CD4-positive, CD25-positive, alpha-beta regulatory T cell (primary cell): ENCODE measurements at regions not wholly inside any gene's neighbourhood (a gene's known extent, or its start where the extent isn't known, plus 50 kb on each side); places are given as distances from the start of the nearest gene placed in this dataset.
A peak's percentile ranks its signal among the peaks of the same experiment; 100 is the strongest.

Source experiments
- ATAC-seq, 2 donors: fragments of 150-1000 bp; cut with Tn5 transposase; one replicate each; pipeline ENCODE4 v1.10.0; 2021; ENCODE audit warnings: low read depth in 2 of 2, moderate number of reproducible peaks in 2 of 2, moderate library complexity in 1 of 2
- DNase-seq, 3 donors: peaks; one replicate each; pipeline versions ENCODE4 v3.0.0 to v3.0.0-alpha.2; 2012 to 2022; ENCODE audit warnings: mixed read lengths in 1 of 3
- H3K27ac ChIP-seq: one replicate; pipeline ENCODE4 v1.7.0; 2013; ENCODE audit warnings: mild to moderate bottlenecking, low read length; ENCODE audit not compliant: insufficient read depth, poor library complexity, severe bottlenecking
- H3K27me3 ChIP-seq: one replicate; pipeline ENCODE4 v1.7.0; 2013; ENCODE audit warnings: low read length; ENCODE audit not compliant: control insufficient read depth, insufficient read depth
- H3K36me3 ChIP-seq: one replicate; pipeline ENCODE4 v1.7.0; 2013; ENCODE audit warnings: mild to moderate bottlenecking, low read length, moderate library complexity; ENCODE audit not compliant: control insufficient read depth, insufficient read depth
- H3K4me1 ChIP-seq: 2 replicates; pipeline ENCODE4 v1.7.0; 2013; ENCODE audit warnings: mild to moderate bottlenecking, low read length; ENCODE audit not compliant: insufficient read depth, control insufficient read depth, poor library complexity, severe bottlenecking
- H3K4me3 ChIP-seq: one replicate; pipeline ENCODE4 v1.7.0; 2013; ENCODE audit warnings: low read depth, mild to moderate bottlenecking, low read length, moderate library complexity
- H3K9me3 ChIP-seq, 2 experiments: 1 replicate in 1 of 2; 2 replicates in 1 of 2; pipeline ENCODE4 v1.7.0; 2013; ENCODE audit warnings: low read length in 2 of 2, mild to moderate bottlenecking in 1 of 2, moderate library complexity in 1 of 2; ENCODE audit not compliant: control insufficient read depth in 2 of 2
- H3K27ac Mint-ChIP-seq, 3 donors: one replicate each; pipeline ENCODE4 v1.8.0; 2020 to 2022; ENCODE audit warnings: mild to moderate bottlenecking in 3 of 3, mixed read lengths in 3 of 3, moderate library complexity in 2 of 3
- H3K27me3 Mint-ChIP-seq: one replicate; pipeline ENCODE4 v1.8.0; 2022; ENCODE audit warnings: mild to moderate bottlenecking, mixed read lengths
- H3K36me3 Mint-ChIP-seq: one replicate; pipeline ENCODE4 v1.8.0; 2020; ENCODE audit warnings: mixed read lengths
- H3K4me1 Mint-ChIP-seq, 4 donors: one replicate each; pipeline ENCODE4 v1.8.0; 2020 to 2022; ENCODE audit warnings: mixed read lengths in 4 of 4, mild to moderate bottlenecking in 1 of 4
- H3K4me3 Mint-ChIP-seq, 4 donors: one replicate each; pipeline ENCODE4 v1.8.0; 2020 to 2022; ENCODE audit warnings: mild to moderate bottlenecking in 4 of 4, mixed read lengths in 4 of 4, moderate library complexity in 3 of 4
- H3K9me3 Mint-ChIP-seq, 7 donors: one replicate each; pipeline ENCODE4 v1.8.0; 2020 to 2022; ENCODE audit warnings: mixed read lengths in 7 of 7, mild to moderate bottlenecking in 3 of 7, moderate library complexity in 2 of 7

DNA sequence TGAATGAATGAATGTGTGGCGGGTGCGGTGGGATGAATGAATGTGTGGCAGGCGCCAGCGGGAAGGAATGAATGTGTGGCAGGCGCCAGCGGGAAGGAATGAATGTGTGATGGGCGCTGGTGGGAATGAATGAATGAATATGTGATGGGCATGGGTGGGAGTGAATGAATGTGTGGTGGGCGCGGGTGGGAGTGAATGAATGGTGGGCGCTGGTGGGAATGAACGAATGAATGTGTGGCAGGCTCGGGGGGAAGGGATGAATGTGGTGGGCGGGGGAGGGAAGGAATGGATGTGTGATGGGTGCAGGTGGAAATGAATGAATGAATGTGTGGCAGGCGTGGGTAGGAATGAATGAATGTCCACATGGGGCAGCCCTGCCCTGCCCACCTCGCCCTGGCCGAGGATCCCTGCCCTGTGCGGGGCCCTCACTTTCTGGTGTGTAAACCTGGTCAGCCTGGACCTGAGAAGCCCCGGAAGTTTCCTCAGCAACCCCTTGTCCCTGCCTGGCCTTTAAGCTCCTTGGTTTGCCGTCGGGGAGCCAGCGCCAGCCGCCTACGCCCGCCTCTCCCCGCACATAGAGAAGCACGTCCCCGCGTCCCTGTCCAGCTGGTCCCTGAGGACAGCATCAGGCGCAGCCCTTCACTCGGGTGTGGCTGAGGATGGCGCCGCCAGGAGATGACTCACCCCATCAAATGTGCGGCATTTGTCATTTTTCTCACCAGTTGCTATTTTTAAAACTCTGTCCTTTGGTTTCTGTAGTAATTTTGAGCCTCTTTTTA lies 112.8 kb upstream of the LRPAP1 start:
- no peaks in the 10 kb centered on the region for H3K4me1 Mint-ChIP-seq
- H3K9me3 ChIP-seq = no peaks in the 10 kb centered on the region
- H3K27me3 ChIP-seq = no peaks in the 10 kb centered on the region
- no peak overlapping the region for H3K27ac ChIP-seq
- no peak for DNase-seq
- H3K36me3 ChIP-seq = no peaks in the 10 kb centered on the region
- no peaks in the 10 kb centered on the region for H3K27me3 Mint-ChIP-seq
- H3K4me3 Mint-ChIP-seq = no peak overlapping the region
- no peak for ATAC-seq
- no peaks in the 10 kb centered on the region for H3K9me3 Mint-ChIP-seq
- no peak overlapping the region for H3K4me3 ChIP-seq
- no peaks in the 10 kb centered on the region for H3K4me1 ChIP-seq
- no peaks in the 10 kb centered on the region for H3K36me3 Mint-ChIP-seq
- no peak overlapping the region for H3K27ac Mint-ChIP-seq

DNA sequence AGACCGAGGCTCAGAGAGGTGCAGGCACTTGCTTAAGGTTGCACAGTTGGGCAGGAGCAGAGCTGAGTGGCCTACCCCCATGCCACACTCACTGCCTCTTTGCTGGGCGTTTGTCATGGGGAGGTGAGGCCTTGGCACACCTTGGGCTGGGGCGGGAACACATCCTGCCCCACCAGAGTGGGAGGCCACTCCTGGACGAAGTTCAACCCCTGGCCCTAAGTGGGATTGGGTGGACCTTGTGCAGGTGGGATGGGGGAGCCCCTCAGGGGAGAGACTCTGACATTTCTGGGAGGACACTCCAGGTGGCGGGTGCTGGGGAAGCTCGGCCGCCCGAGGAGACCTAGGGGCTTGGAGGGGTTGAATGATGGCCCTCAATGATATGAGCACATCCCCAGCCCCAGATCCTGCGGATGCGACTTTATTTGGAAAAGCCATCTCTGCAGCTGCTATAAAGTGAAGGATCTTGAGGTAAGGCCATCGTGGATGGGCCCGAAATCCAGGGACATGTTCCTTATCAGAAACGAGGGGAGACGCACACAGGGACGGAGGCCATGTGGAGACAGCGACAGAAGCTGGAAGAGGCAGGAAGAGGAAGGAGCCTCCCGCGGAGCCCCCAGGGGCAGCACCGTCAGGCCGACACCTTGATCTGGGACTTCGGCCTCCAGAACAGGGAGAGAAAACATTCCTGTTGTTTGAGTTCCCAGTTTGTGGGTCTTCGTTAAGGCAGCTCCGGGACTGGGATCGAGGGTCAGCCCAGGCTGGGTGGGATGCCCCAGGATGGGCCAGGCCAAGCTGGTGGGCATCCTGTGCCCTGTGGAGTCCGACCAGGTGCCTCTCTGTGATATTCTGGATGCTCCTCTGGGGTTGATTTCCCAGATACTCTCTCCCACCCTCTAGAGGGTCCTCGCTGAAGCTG lies 111.6 kb upstream of the LRPAP1 start:
- H3K36me3 ChIP-seq = no peaks in the 10 kb centered on the region
- ATAC-seq (no peak), DNase-seq (no peak)
- Mint-ChIP-seq H3K9me3 (no peaks in the 10 kb centered on the region), H3K36me3 (no peaks in the 10 kb centered on the region), H3K4me1 (no peaks in the 10 kb centered on the region), H3K27me3 (no peaks in the 10 kb centered on the region), H3K27ac (no peak overlapping the region), H3K4me3 (peak overlapping the region in 1 of 4 donors; percentile 68)
- no peak overlapping the region for H3K27ac ChIP-seq
- H3K4me3 ChIP-seq = no peak overlapping the region
- no peaks in the 10 kb centered on the region for H3K27me3 ChIP-seq
- no peaks in the 10 kb centered on the region for H3K9me3 ChIP-seq
- H3K4me1 ChIP-seq = no peaks in the 10 kb centered on the region

- no peaks in the 10 kb centered on the region for H3K27me3 Mint-ChIP-seq
- Histone ChIP-seq H3K36me3 (no peaks in the 10 kb centered on the region), H3K4me1 (no peaks in the 10 kb centered on the region), H3K27ac (no peak overlapping the region), H3K9me3 (no peaks in the 10 kb centered on the region), H3K27me3 (no peaks in the 10 kb centered on the region), H3K4me3 (no peak overlapping the region)
- no peaks in the 10 kb centered on the region for H3K4me1 Mint-ChIP-seq
- no peak overlapping the region for H3K4me3 Mint-ChIP-seq
- H3K9me3 Mint-ChIP-seq = no peaks in the 10 kb centered on the region
- ATAC-seq (no peak), DNase-seq (no peak)
- no peaks in the 10 kb centered on the region for H3K36me3 Mint-ChIP-seq
- no peak overlapping the region for H3K27ac Mint-ChIP-seq
Measured at GRCh38 chr4:3642806-3643517, 110.7 kb upstream of the LRPAP1 start.

- H3K9me3 ChIP-seq = no peaks in the 10 kb centered on the region
- H3K27me3 Mint-ChIP-seq = no peaks in the 10 kb centered on the region
Measured at GRCh38 chr4:3642056-3642630, 109.9 kb upstream of the LRPAP1 start.

GRCh38 chr4:3641501-3641900 lies 109.3 kb upstream of the LRPAP1 start:
- Histone ChIP-seq H3K9me3 (no peaks in the 10 kb centered on the region), H3K27me3 (no peaks in the 10 kb centered on the region), H3K27ac (no peak overlapping the region), H3K4me1 (no peaks in the 10 kb centered on the region), H3K4me3 (no peak overlapping the region), H3K36me3 (no peaks in the 10 kb centered on the region)
- Mint-ChIP-seq H3K27ac (no peak overlapping the region), H3K27me3 (no peaks in the 10 kb centered on the region), H3K36me3 (no peaks in the 10 kb centered on the region), H3K9me3 (no peaks in the 10 kb centered on the region), H3K4me1 (no peaks in the 10 kb centered on the region), H3K4me3 (no peak overlapping the region)
- no peak for ATAC-seq
- DNase-seq = no peak

More at GRCh38 chr4:3642056-3642630, 109.9 kb upstream of the LRPAP1 start:
- no peak overlapping the region for H3K4me3 ChIP-seq
- H3K36me3 Mint-ChIP-seq = no peaks in the 10 kb centered on the region
- no peaks in the 10 kb centered on the region for H3K4me1 Mint-ChIP-seq
- H3K36me3 ChIP-seq = no peaks in the 10 kb centered on the region
- DNase-seq = no peak
- H3K4me1 ChIP-seq = no peaks in the 10 kb centered on the region
- no peak for ATAC-seq
- no peak overlapping the region for H3K4me3 Mint-ChIP-seq
- H3K27ac ChIP-seq = no peak overlapping the region
- H3K9me3 Mint-ChIP-seq = no peaks in the 10 kb centered on the region
- H3K27ac Mint-ChIP-seq = no peak overlapping the region
- no peaks in the 10 kb centered on the region for H3K27me3 ChIP-seq

DNA sequence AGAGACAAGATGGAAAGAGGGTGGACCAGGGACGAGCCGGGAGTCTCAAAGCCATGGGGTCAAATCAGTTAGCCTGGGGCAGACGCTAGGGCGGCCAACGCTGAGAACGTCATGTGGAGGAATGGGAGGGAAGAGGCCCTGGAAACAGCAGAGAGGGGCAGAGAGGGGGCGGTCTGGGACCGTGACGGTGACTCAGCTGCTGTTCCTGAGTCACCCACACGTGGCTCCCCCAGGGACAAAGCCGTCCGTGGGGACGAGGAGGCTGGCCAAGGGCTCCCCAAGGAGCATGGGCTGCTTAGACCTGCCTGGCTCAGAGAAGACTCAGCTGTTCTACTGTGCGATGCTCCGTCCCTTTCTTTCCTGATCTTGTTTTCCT lies 108.4 kb upstream of the LRPAP1 start:
- ATAC-seq = no peak
- no peak overlapping the region for H3K4me3 Mint-ChIP-seq

More for the DNA sequence above, 108.4 kb upstream of the LRPAP1 start:
- Mint-ChIP-seq H3K27me3 (no peaks in the 10 kb centered on the region), H3K27ac (peak overlapping the region in 1 of 3 donors; percentile 91), H3K36me3 (no peaks in the 10 kb centered on the region), H3K9me3 (no peaks in the 10 kb centered on the region), H3K4me1 (no peaks in the 10 kb centered on the region)
- Histone ChIP-seq H3K36me3 (no peaks in the 10 kb centered on the region), H3K27ac (no peak overlapping the region), H3K4me3 (no peak overlapping the region), H3K27me3 (no peaks in the 10 kb centered on the region), H3K9me3 (no peaks in the 10 kb centered on the region), H3K4me1 (no peaks in the 10 kb centered on the region)
- no peak for DNase-seq
